ENCODE measurements at regions not wholly inside any gene's neighbourhood (a gene's known extent, or its start where the extent isn't known, plus 50 kb on each side); places are given as distances from the start of the nearest gene placed in this dataset.

DNA sequence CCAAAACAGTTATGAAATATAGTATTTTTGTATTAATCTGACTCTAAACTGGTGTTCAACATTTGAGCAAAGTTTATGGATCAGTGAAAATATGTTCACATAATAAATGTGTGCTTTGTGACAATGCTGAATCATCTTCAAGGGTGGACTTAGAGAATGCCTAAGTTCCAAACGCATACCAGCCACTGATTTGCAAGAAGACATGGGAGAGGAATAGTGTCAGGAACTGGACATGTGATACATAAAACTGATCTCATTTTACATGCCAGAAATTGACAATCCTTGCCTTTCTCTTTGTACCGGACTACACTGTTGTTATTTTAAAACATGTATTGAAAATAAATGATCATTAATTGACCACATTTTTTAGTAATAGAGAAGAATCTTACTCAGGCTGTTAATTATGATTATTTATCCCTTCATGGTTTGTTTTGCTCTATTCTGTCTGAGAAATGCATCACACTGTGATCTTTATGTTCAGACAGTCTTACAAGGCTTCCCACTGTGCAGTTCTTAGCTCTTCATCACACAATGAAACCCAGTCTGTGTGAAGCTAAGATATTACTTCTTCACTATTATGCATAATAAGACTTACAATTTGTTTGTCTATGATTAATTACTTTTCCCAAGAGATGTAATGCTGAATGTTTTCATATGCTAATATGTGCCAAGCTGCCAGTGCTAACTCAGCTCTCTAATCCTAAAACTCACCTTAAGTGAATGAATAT is 1180.6 kb upstream of the CDH8 start:
- Histone ChIP-seq H3K27ac (no peak overlapping the region), H3K4me3 (no peak overlapping the region)
- no peak for DNase-seq (ENCODE audit: low spot score)
- TF ChIP-seq, protein P1, sequence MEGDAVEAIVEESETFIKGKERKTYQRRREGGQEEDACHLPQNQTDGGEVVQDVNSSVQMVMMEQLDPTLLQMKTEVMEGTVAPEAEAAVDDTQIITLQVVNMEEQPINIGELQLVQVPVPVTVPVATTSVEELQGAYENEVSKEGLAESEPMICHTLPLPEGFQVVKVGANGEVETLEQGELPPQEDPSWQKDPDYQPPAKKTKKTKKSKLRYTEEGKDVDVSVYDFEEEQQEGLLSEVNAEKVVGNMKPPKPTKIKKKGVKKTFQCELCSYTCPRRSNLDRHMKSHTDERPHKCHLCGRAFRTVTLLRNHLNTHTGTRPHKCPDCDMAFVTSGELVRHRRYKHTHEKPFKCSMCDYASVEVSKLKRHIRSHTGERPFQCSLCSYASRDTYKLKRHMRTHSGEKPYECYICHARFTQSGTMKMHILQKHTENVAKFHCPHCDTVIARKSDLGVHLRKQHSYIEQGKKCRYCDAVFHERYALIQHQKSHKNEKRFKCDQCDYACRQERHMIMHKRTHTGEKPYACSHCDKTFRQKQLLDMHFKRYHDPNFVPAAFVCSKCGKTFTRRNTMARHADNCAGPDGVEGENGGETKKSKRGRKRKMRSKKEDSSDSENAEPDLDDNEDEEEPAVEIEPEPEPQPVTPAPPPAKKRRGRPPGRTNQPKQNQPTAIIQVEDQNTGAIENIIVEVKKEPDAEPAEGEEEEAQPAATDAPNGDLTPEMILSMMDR (IDR thresholded peaks at IDR 0.05) = no peak

DNA sequence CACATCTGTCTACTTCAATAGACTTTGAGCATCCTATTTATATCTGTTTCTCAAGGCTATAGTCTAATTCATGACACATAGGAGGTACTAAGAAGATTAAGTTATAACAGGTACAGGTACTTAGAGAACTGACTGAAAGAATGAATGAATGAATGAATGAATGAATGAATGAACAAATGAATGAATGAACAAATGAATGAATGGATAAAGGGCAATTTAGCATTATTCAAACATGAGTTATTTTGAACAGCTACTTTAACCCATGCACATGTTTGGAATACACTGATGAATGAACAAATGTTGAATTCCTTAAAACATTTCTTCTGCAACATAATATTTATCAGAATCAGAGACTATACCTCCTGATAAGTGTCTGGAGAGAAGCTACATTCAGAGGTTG is 1165.6 kb upstream of the CDH8 start:
- H3K27ac ChIP-seq = no peak overlapping the region
- no peak overlapping the region for H3K4me3 ChIP-seq
- DNase-seq (ENCODE audit: low spot score) = no peak
- TF ChIP-seq, protein P1 (IDR thresholded peaks at IDR 0.05) = no peak

DNA sequence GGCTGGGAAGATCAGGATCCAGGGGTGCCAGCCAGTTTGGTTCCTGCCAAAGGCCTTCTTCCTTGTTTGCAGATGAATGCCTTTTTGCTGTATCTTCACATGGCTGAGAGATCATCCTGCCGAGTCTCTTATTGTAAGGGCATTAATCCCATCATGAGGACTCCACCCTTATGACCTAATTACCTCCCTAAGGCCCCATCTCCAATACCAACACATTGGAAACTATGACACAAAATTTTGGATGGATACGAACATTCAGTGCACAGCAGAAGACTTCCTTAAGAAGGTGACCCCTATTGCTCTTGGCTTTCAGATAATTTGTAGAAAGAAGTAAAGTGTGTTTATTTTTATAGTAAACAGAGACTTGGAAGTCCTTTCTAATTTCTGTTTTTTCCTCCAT is 1164.7 kb upstream of the CDH8 start:
- H3K4me3 ChIP-seq = no peak overlapping the region
- TF ChIP-seq, protein P1 (IDR thresholded peaks at IDR 0.05) = no peak
- no peak overlapping the region for H3K27ac ChIP-seq
- no peak for DNase-seq (ENCODE audit: low spot score)

DNA sequence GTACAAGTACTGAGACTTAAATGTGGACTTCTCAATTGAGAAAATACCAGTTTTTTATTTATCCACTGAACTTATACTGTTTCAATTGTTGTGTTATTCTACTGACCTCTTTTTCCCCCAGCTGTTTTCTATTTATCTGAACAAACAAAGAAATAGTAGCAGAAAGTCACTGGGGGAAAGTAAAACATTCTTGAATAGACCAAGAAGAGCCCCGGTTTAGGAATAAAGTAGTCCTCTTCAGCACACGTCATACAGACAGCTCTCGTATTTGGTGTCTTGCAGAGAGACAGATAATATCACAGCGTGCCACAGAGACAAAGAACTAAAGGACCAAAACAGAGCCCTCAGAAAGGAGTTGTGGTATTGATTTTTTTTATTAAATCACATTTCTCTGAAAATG is 1159.1 kb upstream of the CDH8 start:
- TF ChIP-seq, protein P1 (IDR thresholded peaks at IDR 0.05) = no peak
- H3K27ac ChIP-seq = no peak overlapping the region
- H3K4me3 ChIP-seq = no peak overlapping the region
- no peak for DNase-seq (ENCODE audit: low spot score)

DNA sequence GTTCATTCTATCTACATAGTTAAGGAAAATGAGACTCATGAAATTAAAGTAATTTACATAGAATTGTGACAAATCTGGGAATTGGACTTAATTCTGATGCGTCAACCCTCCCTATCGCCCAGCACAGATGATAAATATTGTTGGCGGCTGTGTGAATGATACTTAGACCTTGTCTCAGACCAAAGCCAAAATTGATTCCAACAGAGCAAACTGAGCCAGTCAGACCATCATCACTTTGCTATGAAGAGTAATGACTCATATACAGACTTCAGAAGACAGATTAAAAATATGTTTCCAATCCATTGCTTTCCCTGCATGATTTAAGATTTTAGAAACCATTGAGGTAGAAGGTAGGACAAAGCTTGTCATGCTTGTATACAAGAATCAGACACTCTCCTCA is 1156.7 kb upstream of the CDH8 start:
- H3K27ac ChIP-seq = no peak overlapping the region
- TF ChIP-seq, protein P1 (IDR thresholded peaks at IDR 0.05) = no peak

DNA sequence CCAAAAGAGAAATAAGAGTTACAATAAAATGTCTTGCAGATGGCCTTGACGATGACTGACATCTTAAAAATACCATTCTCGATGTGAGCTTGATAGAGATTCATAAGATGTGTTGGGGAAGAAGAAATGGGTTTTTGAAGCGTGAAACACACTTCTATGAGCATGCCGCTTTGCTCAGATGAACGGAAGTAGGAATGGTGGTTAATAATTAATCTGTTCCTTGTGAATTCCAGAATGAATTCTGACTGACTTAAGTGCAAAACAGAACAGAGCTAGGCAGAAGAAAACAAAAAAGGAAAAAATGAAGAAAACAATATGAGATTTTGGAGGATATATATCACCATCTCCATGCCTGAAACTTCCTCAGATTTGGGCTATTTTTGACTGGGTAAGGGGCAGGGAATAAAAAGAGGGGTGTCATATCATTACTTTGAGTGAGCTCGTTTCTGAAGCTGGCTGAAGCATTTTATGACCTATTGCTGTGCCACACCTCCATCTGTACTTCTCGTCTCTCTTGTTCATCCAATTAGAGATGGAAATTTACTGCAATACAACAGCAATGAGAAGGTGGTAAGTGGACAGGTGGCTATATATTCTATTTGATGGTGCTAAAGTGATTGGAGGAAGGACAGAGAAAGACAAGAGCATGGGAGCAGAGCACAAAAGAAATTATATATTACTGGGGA is 1152.0 kb upstream of the CDH8 start:
- no peak overlapping the region for H3K4me3 ChIP-seq
- no peak overlapping the region for H3K27ac ChIP-seq
- TF ChIP-seq, protein P1 (IDR thresholded peaks at IDR 0.05) = no peak
- DNase-seq (ENCODE audit: low spot score) = no peak

More for the DNA sequence above, 1156.7 kb upstream of the CDH8 start:
- no peak for DNase-seq (ENCODE audit: low spot score)
- H3K4me3 ChIP-seq = no peak overlapping the region

DNA sequence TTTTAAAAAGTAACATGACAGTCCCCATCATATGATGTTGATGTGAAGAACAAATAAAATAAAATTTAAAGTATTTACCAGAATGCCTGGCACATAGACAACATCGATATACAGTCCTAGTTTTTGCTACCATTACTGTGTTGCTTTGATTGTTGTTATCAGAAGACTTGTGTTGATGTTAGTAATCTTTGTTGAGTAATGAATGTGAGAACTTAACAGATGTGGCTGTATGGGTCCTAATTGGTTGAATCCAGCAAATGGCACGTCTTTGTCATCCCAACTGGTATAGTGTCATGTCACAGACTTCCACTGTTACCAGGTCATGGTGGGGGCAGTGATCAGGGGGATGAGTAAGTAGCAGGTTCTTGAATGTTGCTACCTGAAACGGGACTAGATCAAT is 1151.4 kb upstream of the CDH8 start:
- TF ChIP-seq, protein P1 (IDR thresholded peaks at IDR 0.05) = no peak
- Histone ChIP-seq H3K4me3 (no peak overlapping the region), H3K27ac (no peak overlapping the region)
- no peak for DNase-seq (ENCODE audit: low spot score)
